PFSK-1 (cell line): ENCODE measurements at regions not wholly inside any gene's neighbourhood (a gene's known extent, or its start where the extent isn't known, plus 50 kb on each side); places are given as distances from the start of the nearest gene placed in this dataset.

Experiments
- POLR2AphosphoS5 ChIP-seq: IDR thresholded peaks from 2 replicates; pipeline ENCODE4 v1.6.1; 2012; ENCODE audit warnings: low read depth, mild to moderate bottlenecking, control low read depth, low read length, moderate library complexity
- REST ChIP-seq, 2 experiments: IDR thresholded peaks; 2 replicates each; pipeline versions ENCODE4 v1.6.1 to v1.8.0; 2011 to 2012; ENCODE audit warnings: low read depth in 2 of 2, low read length in 2 of 2, control low read depth in 1 of 2, inconsistent platforms in 1 of 2, mild to moderate bottlenecking in 1 of 2, moderate library complexity in 1 of 2; ENCODE audit not compliant: insufficient read depth in 1 of 2
- SIN3A ChIP-seq: IDR thresholded peaks from 2 replicates; pipeline ENCODE4 v1.6.1; 2012; ENCODE audit warnings: mild to moderate bottlenecking, low read length, moderate library complexity, borderline replicate concordance; ENCODE audit not compliant: insufficient read depth
- TAF1 ChIP-seq: IDR thresholded peaks from 2 replicates; pipeline ENCODE4 v1.6.1; 2012; ENCODE audit warnings: low read length, control low read depth, borderline replicate concordance; ENCODE audit not compliant: insufficient read depth

- peak; percentile 49 to 74; a peak in 2 of 4 replicates for TF ChIP-seq REST (IDR thresholded peaks at IDR 0.05; ENCODE audit: insufficient read depth in 1 of 2, low read depth in 2 of 2, low read length in 2 of 2)
- TF ChIP-seq POLR2AphosphoS5: no peak
- TF ChIP-seq SIN3A: no peak
- TF ChIP-seq TAF1: no peak
Observed at GRCh38 chr20:17836303-17836861, 132.2 kb downstream of the SNX5 start.
